ENCODE measurements at regions not wholly inside any gene's neighbourhood (a gene's known extent, or its start where the extent isn't known, plus 50 kb on each side); places are given as distances from the start of the nearest gene placed in this dataset.

DNA sequence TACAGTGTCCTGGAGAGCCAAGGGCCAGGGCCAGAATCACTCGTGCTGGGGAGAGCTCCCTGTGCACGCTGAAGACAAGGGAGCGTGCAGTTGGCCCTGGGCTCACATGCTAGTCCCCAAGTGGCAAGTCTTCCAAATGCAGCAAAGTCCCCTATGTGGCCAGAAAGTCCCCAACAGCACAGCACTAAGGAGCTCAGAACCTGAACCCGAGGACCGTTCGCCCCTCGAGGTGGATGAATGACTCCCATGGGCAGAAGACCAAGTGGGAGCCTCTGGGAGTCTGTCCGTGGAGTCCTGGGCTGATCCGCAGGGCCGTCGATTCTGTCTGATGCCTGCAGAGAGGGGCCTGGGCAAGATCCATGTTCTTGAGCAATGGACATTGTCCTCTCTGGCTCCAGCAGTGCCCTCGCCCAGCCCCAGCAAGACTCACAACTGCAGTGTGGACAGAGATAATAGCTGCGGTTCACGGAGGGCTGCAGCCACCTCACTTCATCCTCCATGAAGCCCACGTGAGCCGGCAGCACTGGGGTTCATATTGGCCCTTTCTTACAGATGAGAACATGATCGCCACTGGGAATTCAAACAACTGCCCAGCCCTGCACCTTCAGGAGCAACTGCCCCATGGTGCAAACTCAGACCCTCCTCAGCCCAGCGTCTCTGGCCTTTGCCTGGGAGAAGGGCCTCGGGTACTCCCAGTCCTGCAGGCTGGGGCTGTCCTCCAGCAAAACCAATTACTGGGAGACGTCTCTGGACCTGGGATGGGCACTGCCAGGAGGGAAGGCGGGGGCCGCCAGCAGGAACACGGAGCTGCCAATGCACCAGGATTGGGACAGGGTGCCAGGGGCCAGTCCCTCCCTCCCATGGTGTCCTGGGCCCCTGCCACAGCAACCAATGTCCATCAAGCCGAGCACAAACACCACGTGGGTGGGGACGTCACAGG is 243.7 kb downstream of the NPHP4 start:
- DNase-seq: no peak

DNA sequence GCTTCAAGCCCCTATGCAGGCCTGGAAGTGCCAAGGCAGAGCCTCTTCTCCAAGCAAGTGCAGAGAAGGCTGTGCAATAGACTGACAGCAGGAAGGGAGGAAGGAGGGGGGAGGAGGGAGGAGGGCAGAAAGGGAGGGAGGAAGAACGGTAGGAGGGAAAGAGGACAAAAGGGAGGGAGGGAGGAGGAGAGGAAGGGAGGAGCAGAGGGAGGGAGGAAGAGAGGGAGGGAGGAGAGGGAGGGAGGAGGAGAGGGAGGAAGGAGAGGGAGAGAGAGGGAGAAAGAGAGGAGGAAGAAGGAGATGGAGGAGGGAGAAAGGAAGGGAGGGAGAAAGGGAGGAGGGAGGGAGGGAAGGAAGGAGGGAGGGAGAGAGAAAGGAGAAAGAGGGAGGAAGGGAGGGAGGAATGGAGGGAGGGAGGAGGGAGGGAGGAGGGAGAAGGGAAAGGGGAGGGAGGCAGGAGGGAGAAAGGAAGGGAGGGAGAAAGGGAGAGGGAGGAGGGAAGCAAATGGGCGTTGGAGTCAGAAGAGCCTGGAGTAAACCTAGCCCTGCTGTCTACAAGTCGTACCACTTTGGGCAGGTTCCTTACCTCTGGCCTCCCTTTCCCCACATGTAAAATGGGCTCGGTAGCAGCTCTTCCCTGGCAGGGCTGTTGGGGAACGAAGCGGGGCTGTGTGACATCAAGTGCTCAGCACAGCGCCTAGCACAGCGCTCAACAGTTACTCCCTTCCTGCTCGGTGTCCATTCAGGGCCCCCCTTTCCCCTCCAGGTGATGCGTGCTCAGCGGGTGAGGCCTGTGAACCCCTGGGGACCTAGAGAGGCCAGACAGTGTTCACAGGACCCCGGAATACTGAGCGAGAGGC is 244.6 kb downstream of the NPHP4 start:
- no peak for DNase-seq

DNA sequence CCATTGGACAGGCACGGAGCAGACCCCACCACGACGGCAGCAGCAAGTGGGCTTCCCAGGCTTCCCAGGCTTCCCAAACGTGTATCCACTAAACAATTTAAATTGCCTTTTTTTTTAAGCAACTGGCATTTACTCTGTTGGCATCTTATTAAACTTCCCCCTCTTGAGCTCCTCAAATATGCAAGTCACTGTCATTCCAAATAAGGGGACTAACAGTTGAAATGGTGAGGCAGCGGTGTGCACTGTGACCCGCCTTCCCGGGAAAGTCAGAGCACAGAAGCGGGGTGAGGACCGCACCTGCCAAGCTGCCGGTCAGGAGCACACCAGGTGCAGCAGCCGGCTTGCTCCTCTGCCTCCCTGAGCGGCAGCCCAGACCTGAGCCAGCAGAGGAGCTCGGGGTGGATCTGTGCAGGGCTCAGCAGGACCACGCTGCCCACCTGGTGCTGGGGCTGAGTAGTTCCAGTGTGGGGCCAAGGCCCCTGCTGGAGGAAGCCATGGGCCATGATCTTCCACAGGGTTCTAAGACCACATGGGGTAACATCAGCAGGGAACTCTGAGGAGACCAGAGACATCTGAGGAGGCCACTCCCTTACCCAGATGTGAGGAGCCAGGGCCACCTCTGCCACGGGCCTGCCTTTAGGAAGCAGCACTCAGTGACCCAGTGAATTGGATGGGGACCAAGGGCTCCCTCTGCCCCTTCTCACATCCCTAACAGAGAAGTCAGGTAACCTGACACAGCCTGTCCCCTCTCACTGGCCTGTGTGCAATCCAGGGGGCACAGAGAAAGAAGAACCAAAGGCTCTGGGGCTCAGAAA is 245.4 kb downstream of the NPHP4 start:
- no peak for DNase-seq

DNA sequence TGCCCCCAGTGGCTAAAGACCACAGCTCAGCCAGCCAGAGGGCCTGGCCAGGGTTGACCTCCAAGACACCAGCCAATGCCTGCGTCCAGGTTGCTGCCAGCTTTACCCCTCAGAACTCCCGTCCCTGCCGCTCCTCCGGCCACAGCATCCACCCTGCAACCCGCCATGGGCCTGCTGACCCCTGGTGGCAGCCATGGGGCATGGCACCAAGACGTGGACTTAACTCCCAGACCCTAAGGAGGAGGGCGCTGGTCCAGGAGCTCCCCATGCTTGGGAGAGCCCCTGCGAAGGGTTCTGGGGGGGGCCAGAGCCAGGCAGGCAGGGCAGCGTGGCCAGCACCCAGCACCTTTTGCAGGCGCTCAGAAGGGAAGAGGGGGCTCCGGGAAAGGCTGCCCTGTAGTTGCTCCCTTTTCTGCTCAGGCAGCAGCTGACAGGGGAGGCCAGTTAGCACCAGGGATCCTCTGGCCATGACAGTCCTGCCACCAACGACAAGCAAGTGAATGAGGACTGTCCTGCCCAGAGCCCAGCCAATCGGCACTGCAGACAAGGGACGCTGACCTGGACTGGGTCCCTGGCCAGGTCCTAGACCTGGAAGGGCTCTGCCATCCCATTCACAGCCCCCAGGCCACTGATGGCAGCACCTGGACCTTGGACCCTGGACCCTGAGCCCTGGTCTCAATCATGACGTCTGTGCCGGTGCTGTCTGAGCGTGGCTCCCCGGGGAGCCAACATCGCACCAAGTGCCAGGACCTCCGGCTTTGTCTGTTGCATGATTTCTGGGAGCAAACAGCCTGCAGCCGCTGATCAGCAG is 246.2 kb downstream of the NPHP4 start:
- DNase-seq: no peak

DNA sequence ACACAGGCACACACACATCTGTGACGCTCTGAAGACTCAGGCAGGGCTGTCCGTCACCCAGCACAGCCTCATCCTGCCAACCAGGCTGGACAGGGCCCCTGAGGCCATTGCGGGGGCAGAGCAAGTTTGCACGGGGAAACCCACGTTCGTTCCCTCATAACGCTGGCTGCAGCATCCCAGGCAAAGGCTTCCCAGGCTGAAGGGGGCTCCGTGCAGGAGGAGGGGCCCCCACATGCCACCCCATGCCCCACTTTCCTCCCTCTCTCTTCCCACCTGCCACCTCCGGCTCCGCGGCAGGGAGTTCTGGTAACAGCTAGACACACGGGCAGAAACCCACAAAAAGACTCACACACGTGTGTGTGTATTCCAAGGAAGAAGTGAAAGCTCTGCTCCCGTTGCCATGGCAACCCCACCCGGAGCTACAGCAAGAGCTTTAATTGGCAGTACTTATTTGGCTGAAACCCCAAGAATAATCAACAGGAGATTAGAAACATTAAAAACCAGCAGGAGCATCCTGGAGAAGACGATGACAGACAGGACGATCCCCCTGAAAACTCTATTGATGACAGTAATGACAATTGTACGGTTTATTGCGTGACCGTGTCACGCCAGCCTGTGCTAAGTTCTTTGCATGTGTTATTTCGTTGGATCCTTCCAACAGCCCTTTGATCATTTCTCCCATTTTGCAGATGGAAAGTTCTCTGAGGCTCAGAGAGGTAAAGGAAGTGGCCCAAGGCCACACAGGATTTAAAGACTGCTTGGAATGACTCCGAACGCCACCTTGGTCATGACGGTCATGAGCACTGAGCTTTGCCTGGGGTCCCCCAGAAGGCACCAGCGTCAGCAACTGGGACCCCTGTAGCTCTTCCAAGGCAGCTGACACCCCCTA is 247.1 kb downstream of the NPHP4 start:
- no peak for DNase-seq

DNA sequence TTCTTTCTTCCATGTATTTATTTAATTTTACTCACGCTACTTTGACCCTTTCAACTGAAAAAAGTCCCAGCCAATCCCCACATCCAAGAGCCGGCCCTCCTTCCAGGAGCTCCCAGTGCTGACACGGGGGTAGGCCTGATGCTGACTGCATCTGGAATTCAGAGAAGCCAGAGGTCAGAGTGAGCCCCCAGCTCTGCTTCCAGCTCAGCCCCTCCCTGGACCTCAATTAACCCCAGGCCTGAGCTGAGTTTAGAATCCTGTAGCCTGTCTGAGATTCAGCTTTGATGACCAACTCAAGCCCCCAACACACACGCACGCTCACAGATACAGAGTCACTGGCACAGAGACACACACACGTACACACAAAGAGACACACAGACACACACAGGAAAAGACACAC is 247.9 kb downstream of the NPHP4 start:
- DNase-seq: no peak

DNA sequence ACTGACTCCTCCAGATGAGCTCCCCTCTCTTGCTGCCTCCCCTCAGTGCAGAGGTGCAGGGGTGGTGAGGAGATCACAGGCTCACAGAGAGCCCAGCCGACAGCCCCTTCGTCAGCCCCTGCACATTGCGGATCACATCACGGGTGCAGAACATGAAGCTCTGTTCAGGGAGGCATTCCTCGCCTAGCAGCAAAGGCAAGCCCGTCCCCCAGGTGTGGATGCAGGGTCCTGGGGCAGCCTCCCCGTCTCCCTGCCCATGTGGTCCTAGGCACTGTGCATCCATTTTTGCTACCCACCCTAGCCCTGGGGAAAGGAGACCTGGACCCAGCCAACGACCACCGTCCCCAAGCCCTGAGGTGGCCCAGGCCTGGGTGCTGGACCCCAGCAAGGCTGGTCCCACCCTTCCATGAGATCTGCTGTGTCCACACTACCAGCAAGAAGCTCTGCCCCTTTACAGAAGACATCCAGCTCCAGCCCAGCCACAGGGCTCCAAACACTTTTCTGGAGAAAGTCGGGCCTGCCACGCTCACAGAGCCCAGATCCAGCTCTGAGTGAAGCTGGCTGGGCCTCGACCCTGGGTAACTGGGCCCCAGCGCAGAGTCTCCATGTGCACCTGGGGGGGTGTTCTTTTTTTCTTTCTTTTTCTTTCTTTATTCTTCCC is 248.7 kb downstream of the NPHP4 start:
- no peak for DNase-seq

DNA sequence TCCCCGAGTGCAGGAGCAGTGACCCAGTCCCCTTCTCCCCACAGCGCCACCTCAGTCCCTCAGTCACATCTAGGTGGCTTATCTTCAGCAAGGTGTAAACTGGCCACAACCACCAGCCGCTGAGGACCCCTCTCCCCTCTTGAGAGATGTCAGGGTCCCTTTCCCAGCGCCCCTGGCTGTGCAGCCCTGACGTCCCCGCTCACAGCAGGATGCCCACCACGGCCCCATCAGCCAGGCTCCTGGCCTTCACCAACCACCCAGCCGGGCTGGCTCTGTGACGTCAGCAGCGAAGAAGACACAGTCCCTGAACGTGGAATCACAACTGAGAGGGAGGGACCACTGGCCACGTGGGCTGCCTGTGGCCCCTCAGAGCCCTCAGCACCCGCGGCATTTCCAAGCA is 249.4 kb downstream of the NPHP4 start:
- DNase-seq: no peak

DNA sequence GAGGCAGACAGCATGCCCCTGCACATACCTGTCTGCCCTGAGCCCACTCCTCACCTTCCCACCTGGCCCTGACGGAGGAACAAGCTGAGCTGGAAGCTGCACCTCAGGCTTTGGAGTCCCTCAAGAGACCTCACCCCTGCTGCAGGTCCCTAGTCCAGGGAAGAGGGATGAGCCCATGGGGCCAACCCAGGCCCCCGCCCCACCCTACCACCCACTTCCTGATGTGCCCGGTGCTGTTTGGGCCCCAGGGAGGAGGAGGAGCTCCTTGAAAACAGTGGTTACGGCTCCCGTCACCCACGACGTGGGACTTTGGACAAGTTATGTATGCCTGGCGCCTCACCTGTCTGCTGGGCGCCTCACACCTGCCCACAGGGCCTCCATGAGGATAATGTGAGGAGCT is 250.2 kb downstream of the NPHP4 start:
- no peak for DNase-seq

DNA sequence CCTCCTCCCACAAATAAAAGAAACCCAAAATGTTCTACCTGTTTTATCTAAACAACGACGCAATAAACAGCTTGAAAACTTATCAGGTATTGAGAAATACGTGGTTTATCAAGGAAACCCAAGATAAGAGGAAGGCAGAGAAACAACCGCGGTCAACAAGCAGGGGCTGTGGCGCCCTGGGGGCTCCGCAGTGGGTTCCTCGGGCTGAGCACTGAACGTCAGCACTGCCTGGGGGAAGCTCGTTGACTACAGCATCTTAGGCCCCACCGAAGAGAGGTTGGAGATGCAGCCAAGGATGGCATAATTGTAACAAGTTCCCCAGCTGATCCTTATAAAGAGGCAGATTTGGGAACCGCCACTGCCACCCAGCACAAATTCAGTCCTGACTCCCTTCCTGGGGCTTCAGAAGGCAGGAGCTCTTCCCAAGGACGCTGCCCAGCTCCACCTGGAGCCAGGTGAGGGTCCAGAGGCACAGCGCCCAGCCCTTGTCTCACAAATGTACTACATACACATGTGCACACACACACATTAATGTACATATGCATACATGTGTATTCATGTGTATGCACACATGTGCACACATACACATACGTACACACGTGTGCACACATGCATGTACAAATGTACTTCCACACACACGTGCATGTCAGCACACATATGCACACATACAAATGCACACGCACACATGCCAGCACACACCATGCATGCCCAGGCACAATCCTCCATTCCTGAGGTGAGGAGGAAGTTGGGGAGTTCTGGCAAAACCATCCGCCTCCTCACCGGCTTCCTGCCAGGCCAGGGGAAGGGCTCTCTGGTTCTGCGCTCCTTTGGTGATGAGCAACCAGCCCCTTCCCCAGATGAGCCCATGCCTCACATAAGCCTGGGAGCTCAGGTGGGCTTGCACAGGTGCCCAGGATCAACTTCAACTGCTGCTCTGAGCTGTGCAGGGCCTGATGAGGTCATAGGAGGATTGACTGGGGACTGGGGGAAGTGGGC is 251.1 kb downstream of the NPHP4 start:
- no peak for DNase-seq

DNA sequence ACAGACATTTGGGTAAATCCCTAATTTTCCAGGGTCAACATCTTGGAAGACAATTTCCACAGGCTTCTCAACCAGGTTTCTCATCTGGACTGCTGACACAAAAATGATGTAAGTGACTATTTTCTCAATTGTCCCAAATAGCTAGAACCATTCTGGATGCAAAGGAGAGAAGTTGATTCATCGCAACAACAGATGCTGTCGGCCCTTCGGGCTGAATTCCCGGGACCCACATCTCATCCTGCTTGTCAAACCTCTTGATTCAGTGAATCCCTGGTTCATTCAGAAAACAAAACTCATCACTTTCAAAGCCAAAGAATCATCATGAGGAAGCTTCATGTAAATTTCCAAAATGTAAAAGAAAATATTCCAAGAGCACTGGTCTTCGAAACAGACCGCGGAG is 251.8 kb downstream of the NPHP4 start:
- DNase-seq: no peak

DNA sequence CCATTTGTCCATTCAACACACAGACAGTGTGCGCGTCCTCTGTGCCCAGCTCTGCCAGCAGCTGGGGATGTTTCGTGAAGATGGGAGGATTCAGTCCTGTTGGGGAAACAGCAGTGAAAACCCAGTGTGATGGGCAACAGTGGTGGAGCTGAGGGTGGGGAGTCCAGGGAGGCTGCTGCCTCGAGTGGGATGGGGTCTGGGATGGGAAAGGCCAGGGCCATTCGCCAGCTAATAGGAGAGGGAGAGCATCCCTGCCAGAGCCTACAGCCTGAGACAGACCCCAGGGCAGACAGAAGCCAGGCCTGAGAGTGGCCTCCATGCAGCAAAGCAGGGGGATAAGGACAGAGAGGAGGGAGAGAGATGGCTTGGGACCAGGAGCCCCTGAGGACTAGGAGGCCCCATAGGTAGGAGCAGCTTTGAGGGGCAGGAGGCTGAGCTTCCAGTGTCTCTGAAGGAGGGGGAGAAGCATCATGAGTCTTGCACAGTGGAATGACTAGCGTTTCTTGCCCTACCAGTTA is 252.6 kb downstream of the NPHP4 start:
- no peak for DNase-seq

DNA sequence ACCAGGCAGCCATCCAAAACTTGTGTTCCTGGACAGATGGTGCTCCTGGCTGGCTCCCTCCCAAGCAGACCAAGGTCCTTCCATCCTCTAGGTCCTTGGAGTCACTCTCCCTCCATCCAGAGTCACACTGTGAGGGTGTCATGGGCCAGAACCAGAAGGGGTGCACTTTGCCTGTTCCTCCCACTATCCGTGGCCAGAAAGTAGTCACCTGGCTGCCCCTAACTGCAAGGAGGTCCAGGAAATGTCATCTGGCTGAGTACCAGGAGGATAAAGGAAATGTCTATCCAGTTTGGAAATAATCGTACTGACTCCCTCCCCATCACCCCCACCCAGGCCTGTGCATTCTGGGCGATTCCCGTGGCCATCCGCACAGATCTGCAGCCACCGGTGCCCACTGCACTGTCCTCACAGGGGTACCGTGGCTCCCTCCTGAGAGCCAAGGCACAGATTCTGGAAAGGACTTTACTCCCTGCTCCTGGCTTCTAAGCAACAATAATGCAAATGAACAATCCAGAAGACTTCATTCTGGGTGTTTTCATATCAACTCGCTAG is 253.2 kb downstream of the NPHP4 start:
- DNase-seq: no peak

DNA sequence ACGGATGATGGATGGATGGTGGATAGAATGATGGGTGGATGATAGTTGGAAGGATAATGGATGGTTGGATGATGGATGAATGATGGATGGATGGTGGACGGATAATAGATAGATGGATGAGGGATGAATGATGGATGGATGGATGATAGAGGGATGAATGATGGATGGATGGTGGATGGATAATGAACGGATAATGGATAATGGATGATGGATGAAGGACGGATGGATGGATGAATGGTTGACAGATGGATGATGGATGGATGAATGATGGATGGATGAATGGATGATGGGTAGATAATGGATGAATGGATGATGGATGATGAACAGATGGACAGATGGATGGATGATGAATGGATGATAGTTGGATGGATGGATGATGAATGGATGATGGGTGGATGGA is 255.1 kb downstream of the NPHP4 start:
- no peak for DNase-seq

DNA sequence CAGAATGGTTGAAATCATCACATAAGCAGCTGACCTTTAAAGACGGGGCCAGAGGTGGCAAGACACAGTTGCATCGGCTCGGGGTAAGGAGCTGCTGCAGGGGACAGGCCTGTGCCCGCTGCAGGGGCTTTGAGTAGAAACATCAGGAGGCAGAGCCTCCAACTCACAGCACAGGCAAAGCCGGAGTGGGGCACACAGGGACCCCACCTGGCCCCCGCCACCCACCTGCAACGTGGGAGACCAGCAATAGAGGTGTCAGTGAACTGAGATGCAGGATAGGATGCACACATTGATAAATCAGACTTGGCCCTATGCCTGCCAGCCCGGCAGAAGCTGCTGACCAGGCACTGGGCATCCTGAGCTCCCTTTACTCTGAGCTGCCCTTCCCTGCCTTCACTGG is 257.2 kb downstream of the NPHP4 start:
- DNase-seq: no peak

DNA sequence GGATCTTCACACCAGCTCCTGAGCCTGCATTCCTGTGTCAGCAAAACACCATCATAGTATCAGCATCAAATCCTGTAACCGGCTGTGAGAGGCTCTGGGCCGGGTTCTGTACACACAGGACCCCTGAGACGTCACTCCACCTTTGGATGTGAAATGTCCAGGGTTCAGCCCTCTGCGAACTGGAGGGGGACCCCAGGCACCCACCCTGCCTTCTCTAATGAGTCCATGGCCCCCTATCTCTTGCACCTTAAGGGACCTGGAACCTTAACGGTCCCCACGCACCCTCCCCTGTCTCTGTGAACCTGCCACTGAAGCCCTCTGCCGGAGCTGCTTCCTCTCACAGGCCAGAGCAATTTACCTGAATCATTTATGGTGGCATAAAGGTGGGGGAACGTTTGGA is 257.8 kb downstream of the NPHP4 start:
- no peak for DNase-seq

DNA sequence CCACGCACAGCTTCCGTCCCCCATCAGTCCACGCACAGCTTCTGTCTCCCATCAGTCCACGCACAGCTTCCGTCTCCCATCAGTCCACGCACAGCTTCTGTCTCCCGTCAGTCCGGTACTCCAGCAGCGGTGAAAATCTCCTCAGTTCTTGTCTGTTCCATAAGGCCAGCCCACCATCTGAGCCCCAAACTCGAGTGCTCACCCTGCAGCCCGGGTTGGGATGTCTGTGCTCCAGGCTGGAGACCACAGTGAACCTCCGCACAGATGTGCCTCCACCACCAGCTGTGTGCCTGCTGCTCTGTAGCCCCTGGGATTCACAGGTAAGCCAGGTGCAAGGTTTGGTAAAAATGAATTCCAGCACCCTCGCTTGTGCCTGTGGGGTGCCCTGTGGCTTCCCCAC is 258.6 kb downstream of the NPHP4 start:
- DNase-seq: no peak

DNA sequence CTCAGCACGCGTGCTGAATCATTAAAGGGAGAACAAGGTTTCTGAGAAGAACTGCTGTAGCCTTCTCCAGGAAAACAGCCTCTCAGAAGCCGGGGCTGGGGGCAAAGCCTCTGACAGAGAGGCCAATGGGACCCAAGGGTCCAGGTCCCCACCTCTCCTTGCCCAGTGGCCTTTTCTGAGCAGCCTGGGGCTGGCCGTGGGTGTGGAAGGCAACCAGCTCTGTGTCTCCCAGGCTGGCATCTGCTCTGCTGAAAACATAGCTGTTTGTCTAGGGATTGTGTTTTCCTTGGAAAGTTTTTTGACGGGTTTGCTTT is 261.2 kb downstream of the NPHP4 start:
- no peak for DNase-seq

Data from GF-D8 (cell line).